ENCODE measurements at regions not wholly inside any gene's neighbourhood (a gene's known extent, or its start where the extent isn't known, plus 50 kb on each side); places are given as distances from the start of the nearest gene placed in this dataset.
A peak's percentile ranks its signal among the peaks of the same experiment; 100 is the strongest.
"Not testable (repeated sequence)": the region's sequence is repeated elsewhere in the genome, so short reads cannot be mapped to it uniquely, and the experiment has no call there.

GRCh38 chr9:87049929-87050608 is 102.8 kb upstream of the GAS1 start:
- H3K4me1 ChIP-seq (ENCODE audit: control insufficient read depth, insufficient read depth, low read length); H3K9me3 ChIP-seq (ENCODE audit: control insufficient read depth, low read length); H3K27me3 ChIP-seq (ENCODE audit: control insufficient read depth, insufficient read depth); H3K27ac ChIP-seq (ENCODE audit: low read length); H3K4me3 ChIP-seq (ENCODE audit: low read length); ATAC-seq; DNase-seq; intact Hi-C loops (cut with DNase I): not testable (repeated sequence)
- 65% methylated on average over 2 of the region's 2 CpGs for WGBS

DNA sequence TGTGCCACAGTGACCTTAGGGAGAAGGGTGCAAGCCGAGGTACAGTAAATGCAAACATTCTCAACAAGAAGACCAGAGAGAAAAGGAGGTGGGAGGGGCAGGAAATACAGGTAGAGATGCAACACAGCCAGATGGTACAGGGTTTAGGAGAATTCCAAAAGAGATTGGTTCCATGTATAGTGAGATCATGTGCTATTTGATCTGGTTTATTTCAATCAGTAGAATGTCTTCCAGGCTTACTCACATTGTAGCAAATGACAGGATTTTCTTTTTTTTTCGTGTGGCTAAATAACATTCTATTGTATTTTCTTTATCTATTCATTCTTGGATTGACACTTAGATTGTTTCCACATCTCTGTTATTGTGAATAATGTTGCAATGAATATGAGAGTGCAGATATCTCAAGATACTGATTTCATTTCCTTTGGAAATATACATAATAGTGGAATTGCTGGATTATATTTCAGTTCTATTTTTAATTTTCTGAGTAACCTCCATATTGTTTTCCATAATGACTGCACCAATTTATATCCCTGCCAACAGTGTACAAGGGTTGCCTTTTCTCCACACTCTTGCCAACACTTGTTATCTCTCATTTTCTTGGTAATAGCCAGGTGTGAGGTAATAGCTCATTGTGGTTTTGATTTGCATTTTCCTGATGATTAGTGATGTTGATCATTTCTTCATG is 107.8 kb upstream of the GAS1 start:
- DNase-seq (no peak), ATAC-seq (no peak)
- no peaks in the 10 kb centered on the region for H3K4me1 ChIP-seq (ENCODE audit: control insufficient read depth, insufficient read depth, low read length)
- H3K9me3 ChIP-seq (ENCODE audit: control insufficient read depth, low read length): no peaks in the 10 kb centered on the region
- no peak overlapping the region for H3K27ac ChIP-seq (ENCODE audit: low read length)
- H3K27me3 ChIP-seq (ENCODE audit: control insufficient read depth, insufficient read depth): no peaks in the 10 kb centered on the region
- intact Hi-C loops (cut with DNase I): no loop called here
- 77% methylated on average over 2 of the region's 2 CpGs for WGBS
- no peak overlapping the region for H3K4me3 ChIP-seq (ENCODE audit: low read length)

GRCh38 chr9:87059772-87060171 is 112.5 kb upstream of the GAS1 start:
- intact Hi-C loops (cut with DNase I): no loop called here
- H3K27ac ChIP-seq (ENCODE audit: low read length): no peak overlapping the region
- no peak for ATAC-seq
- H3K4me1 ChIP-seq (ENCODE audit: control insufficient read depth, insufficient read depth, low read length): no peaks in the 10 kb centered on the region
- H3K9me3 ChIP-seq (ENCODE audit: control insufficient read depth, low read length): no peaks in the 10 kb centered on the region
- WGBS: 87% methylated on average over 2 of the region's 2 CpGs
- no peaks in the 10 kb centered on the region for H3K27me3 ChIP-seq (ENCODE audit: control insufficient read depth, insufficient read depth)
- H3K4me3 ChIP-seq (ENCODE audit: low read length): no peak overlapping the region
- no peak for DNase-seq

GRCh38 chr9:87062746-87063145 is 115.4 kb upstream of the GAS1 start:
- no peak overlapping the region for H3K4me3 ChIP-seq (ENCODE audit: low read length)
- no peak for DNase-seq
- intact Hi-C loops (cut with DNase I): no loop called here
- no peak for ATAC-seq
- H3K27me3 ChIP-seq (ENCODE audit: control insufficient read depth, insufficient read depth): no peaks in the 10 kb centered on the region
- no peak overlapping the region for H3K27ac ChIP-seq (ENCODE audit: low read length)
- no peaks in the 10 kb centered on the region for H3K4me1 ChIP-seq (ENCODE audit: control insufficient read depth, insufficient read depth, low read length)
- no peaks in the 10 kb centered on the region for H3K9me3 ChIP-seq (ENCODE audit: control insufficient read depth, low read length)

DNA sequence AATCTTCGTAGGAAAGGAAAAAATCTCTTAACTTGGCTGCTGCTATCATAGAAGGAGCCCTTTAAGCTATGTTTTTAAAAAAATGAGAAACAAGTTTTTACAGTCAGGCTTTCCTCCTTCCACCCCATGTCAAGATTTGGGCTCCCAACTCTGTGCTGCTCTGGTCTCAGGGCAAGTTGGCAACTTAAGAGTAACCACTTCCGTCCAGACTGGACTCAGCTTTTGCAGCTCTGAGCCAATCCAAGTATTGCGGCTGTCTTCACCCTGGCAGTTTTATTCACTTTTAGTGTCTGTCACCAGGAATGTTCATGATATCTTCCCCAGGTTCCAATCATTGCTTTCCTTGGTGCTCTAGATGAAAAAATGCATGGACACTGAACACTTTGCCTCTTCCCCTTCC is 115.9 kb upstream of the GAS1 start:
- Histone ChIP-seq H3K27me3 (ENCODE audit: control insufficient read depth, insufficient read depth) (no peaks in the 10 kb centered on the region), H3K27ac (ENCODE audit: low read length) (no peak overlapping the region), H3K9me3 (ENCODE audit: control insufficient read depth, low read length) (no peaks in the 10 kb centered on the region), H3K4me3 (ENCODE audit: low read length) (no peak overlapping the region), H3K4me1 (ENCODE audit: control insufficient read depth, insufficient read depth, low read length) (no peaks in the 10 kb centered on the region)
- intact Hi-C loops (cut with DNase I): no loop called here
- 69% methylated on average over 3 of the region's 3 CpGs for WGBS
- DNase-seq (peak in 1 of 3 donors; percentile 18), ATAC-seq (peak; percentile 72 to 82)

DNA sequence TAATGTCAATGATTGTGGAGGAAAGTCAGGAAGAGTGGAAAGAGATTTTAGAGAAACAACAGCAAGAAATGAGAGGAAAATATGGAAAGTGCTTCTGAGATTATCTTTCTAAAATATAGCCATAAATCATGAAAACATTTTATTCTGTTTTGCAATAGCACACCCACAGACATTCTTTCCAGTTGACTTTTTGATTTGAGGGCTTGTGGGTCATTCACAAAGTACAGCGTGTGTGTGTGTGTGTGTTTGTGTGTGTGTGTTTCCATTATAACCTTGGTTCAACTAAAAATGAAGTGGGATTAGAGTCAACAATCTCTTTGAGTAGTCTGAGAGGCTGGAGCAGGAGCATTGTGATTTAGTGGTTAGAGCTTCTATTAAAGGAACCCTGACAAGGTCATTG is 116.6 kb upstream of the GAS1 start:
- H3K9me3 ChIP-seq (ENCODE audit: control insufficient read depth, low read length): no peaks in the 10 kb centered on the region
- ATAC-seq: peak; percentile 44 to 51
- WGBS: 47% methylated on average over 1 of the region's 1 CpG

DNA sequence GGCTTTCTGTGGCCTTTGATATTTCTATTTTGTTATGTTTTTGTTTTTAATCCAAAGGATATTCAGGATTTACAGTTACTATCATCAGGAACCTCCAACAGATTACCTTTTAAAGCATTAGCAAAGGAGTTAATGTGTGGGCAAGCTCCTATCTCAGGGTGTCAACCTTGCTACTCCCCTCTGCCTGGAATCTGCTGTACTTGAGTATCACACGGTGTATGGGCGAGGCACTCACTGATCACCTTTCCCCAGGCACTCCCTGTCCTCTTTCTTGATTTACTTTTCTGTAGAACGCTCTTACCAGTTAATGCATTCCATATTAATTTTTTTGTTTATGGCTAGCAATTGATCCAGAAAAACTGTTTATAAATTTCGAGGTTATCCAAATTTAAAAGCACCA is 117.0 kb upstream of the GAS1 start:
- H3K27ac ChIP-seq (ENCODE audit: low read length): no peak overlapping the region
- ATAC-seq (no peak), DNase-seq (no peak)
- 85% methylated on average over 4 of the region's 4 CpGs for WGBS
- H3K27me3 ChIP-seq (ENCODE audit: control insufficient read depth, insufficient read depth): no peaks in the 10 kb centered on the region
- H3K9me3 ChIP-seq (ENCODE audit: control insufficient read depth, low read length): no peaks in the 10 kb centered on the region
- intact Hi-C loops (cut with DNase I): no loop called here
- H3K4me3 ChIP-seq (ENCODE audit: low read length): no peak overlapping the region
- H3K4me1 ChIP-seq (ENCODE audit: control insufficient read depth, insufficient read depth, low read length): no peaks in the 10 kb centered on the region

More for the DNA sequence above, 116.6 kb upstream of the GAS1 start:
- Histone ChIP-seq H3K27me3 (ENCODE audit: control insufficient read depth, insufficient read depth) (no peaks in the 10 kb centered on the region), H3K4me1 (ENCODE audit: control insufficient read depth, insufficient read depth, low read length) (no peaks in the 10 kb centered on the region), H3K27ac (ENCODE audit: low read length) (no peak overlapping the region), H3K4me3 (ENCODE audit: low read length) (no peak overlapping the region)
- intact Hi-C loops (cut with DNase I): no loop called here
- DNase-seq: peak in 1 of 3 donors; percentile 13

- Histone ChIP-seq H3K9me3 (ENCODE audit: control insufficient read depth, low read length) (no peaks in the 10 kb centered on the region), H3K27ac (ENCODE audit: low read length) (no peak overlapping the region), H3K4me3 (ENCODE audit: low read length) (no peak overlapping the region), H3K27me3 (ENCODE audit: control insufficient read depth, insufficient read depth) (no peaks in the 10 kb centered on the region), H3K4me1 (ENCODE audit: control insufficient read depth, insufficient read depth, low read length) (no peaks in the 10 kb centered on the region)
- WGBS: 81% methylated on average over 4 of the region's 4 CpGs
- ATAC-seq (no peak), DNase-seq (peak in 1 of 3 donors; percentile 11)
- intact Hi-C loops (cut with DNase I): no loop called here
Measured at GRCh38 chr9:87065981-87066380, 118.7 kb upstream of the GAS1 start.

DNA sequence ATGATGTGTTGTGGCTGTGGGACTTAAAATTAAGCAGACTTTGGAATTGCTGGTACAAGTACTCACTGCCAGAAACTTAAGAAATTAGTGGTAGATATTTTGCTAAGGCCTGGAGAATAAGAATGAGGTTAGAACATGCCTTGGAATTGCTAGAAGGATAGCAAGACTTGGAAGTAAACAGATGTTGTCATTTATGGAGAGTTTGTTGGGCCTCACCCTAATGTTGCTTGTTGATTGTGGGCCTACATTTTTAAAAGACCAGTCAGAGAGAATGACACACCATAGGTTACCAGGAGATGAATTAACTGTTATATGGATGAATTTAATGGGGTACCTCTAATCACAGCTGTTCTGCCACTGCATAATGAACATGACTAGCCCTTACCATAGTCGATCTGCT is 120.1 kb upstream of the GAS1 start:
- no peaks in the 10 kb centered on the region for H3K27me3 ChIP-seq (ENCODE audit: control insufficient read depth, insufficient read depth)
- ATAC-seq (peak in 1 of 2 donors; percentile 32), DNase-seq (no peak)
- intact Hi-C loops (cut with DNase I): no loop called here
- no peaks in the 10 kb centered on the region for H3K4me1 ChIP-seq (ENCODE audit: control insufficient read depth, insufficient read depth, low read length)
- H3K4me3 ChIP-seq (ENCODE audit: low read length): no peak overlapping the region
- no peaks in the 10 kb centered on the region for H3K9me3 ChIP-seq (ENCODE audit: control insufficient read depth, low read length)
- 85% methylated on average over 1 of the region's 1 CpG for WGBS
- no peak overlapping the region for H3K27ac ChIP-seq (ENCODE audit: low read length)

DNA sequence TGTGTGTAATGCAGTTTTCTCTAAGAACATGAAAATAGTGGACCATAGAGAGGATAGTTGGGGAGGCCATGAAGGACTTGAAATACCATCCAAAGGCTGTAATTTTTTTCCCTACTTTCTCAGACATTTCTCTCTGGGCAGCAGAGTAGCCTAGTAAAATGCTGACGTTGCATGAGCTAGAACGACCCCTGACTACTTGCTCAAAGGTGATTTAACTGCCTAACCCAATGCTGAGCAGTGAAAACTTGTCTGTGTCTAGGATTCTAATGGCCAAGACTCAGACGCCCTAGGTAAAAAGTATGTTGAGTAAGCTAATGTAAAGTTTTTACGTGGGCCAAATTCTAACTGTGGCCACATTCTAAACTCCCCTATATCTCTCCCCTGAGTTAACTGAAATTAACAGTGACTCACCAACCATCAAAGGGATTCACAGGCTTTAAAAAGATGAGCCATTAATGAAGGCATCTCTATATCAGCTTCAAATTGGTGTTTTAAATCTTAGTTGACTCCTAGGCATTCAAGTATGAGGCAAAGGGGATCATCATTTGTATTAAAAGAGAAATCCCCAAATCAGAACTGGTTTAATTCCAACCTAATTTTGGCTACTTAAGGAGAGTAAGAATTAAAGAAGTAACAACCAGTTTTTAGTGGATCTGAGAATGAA is 121.0 kb upstream of the GAS1 start:
- intact Hi-C loops (cut with DNase I): no loop called here
- WGBS: 92% methylated on average over 4 of the region's 4 CpGs
- no peak for DNase-seq
- Histone ChIP-seq H3K4me3 (ENCODE audit: low read length) (no peak overlapping the region), H3K9me3 (ENCODE audit: control insufficient read depth, low read length) (no peaks in the 10 kb centered on the region), H3K4me1 (ENCODE audit: control insufficient read depth, insufficient read depth, low read length) (no peaks in the 10 kb centered on the region), H3K27ac (ENCODE audit: low read length) (no peak overlapping the region), H3K27me3 (ENCODE audit: control insufficient read depth, insufficient read depth) (no peaks in the 10 kb centered on the region)
- ATAC-seq: no peak

DNA sequence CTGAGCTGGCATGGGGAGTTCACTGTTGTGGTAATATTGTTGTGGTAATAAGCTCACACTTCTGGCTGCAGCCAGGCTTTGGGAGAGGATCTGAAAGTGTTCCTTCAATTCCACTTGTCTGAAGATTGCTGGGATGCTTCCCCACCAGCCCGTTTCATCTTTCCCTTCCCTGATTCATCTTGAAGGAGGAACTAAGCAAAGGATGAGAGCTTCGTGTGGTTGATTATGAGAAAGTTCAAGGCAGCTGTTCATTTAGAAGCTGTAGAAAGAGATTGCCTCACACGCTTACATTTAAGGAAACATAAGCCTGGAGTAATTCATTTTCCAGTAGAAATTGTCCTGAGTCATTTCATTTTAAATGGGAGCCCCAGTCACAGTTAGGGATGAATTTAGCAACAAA is 122.4 kb upstream of the GAS1 start:
- no peaks in the 10 kb centered on the region for H3K9me3 ChIP-seq (ENCODE audit: control insufficient read depth, low read length)
- ATAC-seq (no peak), DNase-seq (no peak)
- no peak overlapping the region for H3K27ac ChIP-seq (ENCODE audit: low read length)
- H3K27me3 ChIP-seq (ENCODE audit: control insufficient read depth, insufficient read depth): no peaks in the 10 kb centered on the region
- no peak overlapping the region for H3K4me3 ChIP-seq (ENCODE audit: low read length)
- H3K4me1 ChIP-seq (ENCODE audit: control insufficient read depth, insufficient read depth, low read length): no peaks in the 10 kb centered on the region
- intact Hi-C loops (cut with DNase I): no loop called here
- WGBS: 72% methylated on average over 3 of the region's 3 CpGs

All from right cardiac atrium (tissue), 5 donors.